DND-41 (cell line): ENCODE measurements at regions not wholly inside any gene's neighbourhood (a gene's known extent, or its start where the extent isn't known, plus 50 kb on each side); places are given as distances from the start of the nearest gene placed in this dataset.

Source experiments
- ATAC-seq: fragments of 200-7000 bp; cut with Tn5 transposase; 3 replicates; pipeline ENCODE4 v1.9.1; 2021; ENCODE audit warnings: low read depth; ENCODE audit not compliant: insufficient read depth
- DNase-seq: peaks from one replicate; pipeline ENCODE4 v3.0.0-alpha.2; 2020
- H2AFZ ChIP-seq: 2 replicates; pipeline ENCODE4 v1.6.0; 2012; ENCODE audit warnings: low read depth, low read length
- H3K27ac ChIP-seq: 2 replicates; pipeline ENCODE4 v1.5.1; 2012; ENCODE audit warnings: low read length, inconsistent platforms
- H3K27me3 ChIP-seq: fragments of 200-600 bp; sonication (generic); 2 replicates; pipeline ENCODE4 v1.6.0; 2012; ENCODE audit warnings: low read length, mild to moderate bottlenecking, inconsistent platforms; ENCODE audit not compliant: insufficient read depth, poor library complexity
- H3K36me3 ChIP-seq: 2 replicates; pipeline ENCODE4 v1.5.1; 2012; ENCODE audit warnings: low read length, inconsistent platforms; ENCODE audit not compliant: insufficient read depth
- H3K4me1 ChIP-seq: 2 replicates; pipeline ENCODE4 v1.5.1; 2012; ENCODE audit warnings: mild to moderate bottlenecking, low read length; ENCODE audit not compliant: insufficient read depth
- H3K4me2 ChIP-seq: 2 replicates; pipeline ENCODE4 v1.6.0; 2012; ENCODE audit warnings: mild to moderate bottlenecking, moderate library complexity, low read length, inconsistent platforms; ENCODE audit not compliant: insufficient read depth
- H3K4me3 ChIP-seq, 2 experiments: fragments of 200-600 bp in 1 of 2; shearing (Covaris generic) in 1 of 2; 2 replicates each; pipeline ENCODE4 v1.5.1; 2012 to 2016; ENCODE audit warnings: inconsistent platforms in 2 of 2, low read length in 2 of 2, mild to moderate bottlenecking in 2 of 2, low read depth in 1 of 2, moderate library complexity in 1 of 2
- H3K79me2 ChIP-seq: 2 replicates; pipeline ENCODE4 v1.6.0; 2012; ENCODE audit warnings: low read length, inconsistent platforms; ENCODE audit not compliant: insufficient read depth
- H3K9ac ChIP-seq: 2 replicates; pipeline ENCODE4 v1.6.0; 2012; ENCODE audit warnings: low read depth, mild to moderate bottlenecking, inconsistent platforms, low read length, moderate library complexity
- H3K9me3 ChIP-seq: 2 replicates; pipeline ENCODE4 v1.5.1; 2012; ENCODE audit warnings: low read length, moderate library complexity, mild to moderate bottlenecking, inconsistent platforms; ENCODE audit not compliant: insufficient read depth, severe bottlenecking
- H4K20me1 ChIP-seq: 2 replicates; pipeline ENCODE4 v1.6.0; 2012; ENCODE audit warnings: low read length; ENCODE audit not compliant: insufficient read depth
- CTCF ChIP-seq: IDR thresholded peaks from 2 replicates; pipeline ENCODE4 v1.5.1; 2012; ENCODE audit warnings: borderline replicate concordance, low read length, moderate library complexity, mild to moderate bottlenecking; ENCODE audit not compliant: poor library complexity, severe bottlenecking; ENCODE audit errors: extremely low read depth
- EZH2 ChIP-seq: IDR thresholded peaks from 3 replicates; pipeline ENCODE4 v1.6.1; 2012; ENCODE audit warnings: borderline replicate concordance, low read depth, mild to moderate bottlenecking, moderate library complexity, low read length, inconsistent platforms; ENCODE audit not compliant: severe bottlenecking

GRCh38 chr10:130623680-130624267 lies 487.6 kb downstream of the GLRX3 start:
- TF ChIP-seq CTCF (no peak), EZH2 (no peak)

GRCh38 chr10:130627346-130628045 lies 491.3 kb downstream of the GLRX3 start:
- no peaks in the 10 kb centered on the region for H3K4me1 ChIP-seq
- no peak for ATAC-seq

More at GRCh38 chr10:130623680-130624267, 487.6 kb downstream of the GLRX3 start:
- Histone ChIP-seq H3K79me2 (no peaks in the 10 kb centered on the region), H3K27me3 (no peaks in the 10 kb centered on the region), H3K4me3 (no peak overlapping the region), H2AFZ (no peak overlapping the region), H4K20me1 (no peaks in the 10 kb centered on the region), H3K4me1 (no peaks in the 10 kb centered on the region), H3K36me3 (no peaks in the 10 kb centered on the region), H3K9me3 (no peaks in the 10 kb centered on the region), H3K4me2 (no peak overlapping the region), H3K27ac (no peak overlapping the region), H3K9ac (no peak overlapping the region)
- ATAC-seq (no peak), DNase-seq (no peak)

GRCh38 chr10:130630135-130630534 lies 493.9 kb downstream of the GLRX3 start:
- H3K27me3 ChIP-seq, result no peaks in the 10 kb centered on the region
- no peaks in the 10 kb centered on the region for H3K79me2 ChIP-seq
- H3K9me3 ChIP-seq, result no peaks in the 10 kb centered on the region
- no peaks in the 10 kb centered on the region for H3K4me1 ChIP-seq
- no peak overlapping the region for H2AFZ ChIP-seq
- H3K4me2 ChIP-seq, result no peak overlapping the region
- TF ChIP-seq CTCF (no peak), EZH2 (no peak)
- H3K36me3 ChIP-seq, result no peaks in the 10 kb centered on the region
- no peaks in the 10 kb centered on the region for H4K20me1 ChIP-seq
- no peak overlapping the region for H3K9ac ChIP-seq
- no peak for DNase-seq
- no peak overlapping the region for H3K4me3 ChIP-seq
- no peak overlapping the region for H3K27ac ChIP-seq
- no peak for ATAC-seq

More at GRCh38 chr10:130627346-130628045, 491.3 kb downstream of the GLRX3 start:
- H3K79me2 ChIP-seq, result no peaks in the 10 kb centered on the region
- H3K36me3 ChIP-seq, result no peaks in the 10 kb centered on the region
- H3K27ac ChIP-seq, result no peak overlapping the region
- no peaks in the 10 kb centered on the region for H3K9me3 ChIP-seq
- H4K20me1 ChIP-seq, result no peaks in the 10 kb centered on the region
- H2AFZ ChIP-seq, result no peak overlapping the region
- no peaks in the 10 kb centered on the region for H3K27me3 ChIP-seq
- H3K4me2 ChIP-seq, result no peak overlapping the region
- no peak overlapping the region for H3K4me3 ChIP-seq
- TF ChIP-seq EZH2 (no peak), CTCF (no peak)
- H3K9ac ChIP-seq, result no peak overlapping the region
- DNase-seq, result no peak
